Vagina (tissue), 2 donors: ENCODE measurements at regions not wholly inside any gene's neighbourhood (a gene's known extent, or its start where the extent isn't known, plus 50 kb on each side); places are given as distances from the start of the nearest gene placed in this dataset.
"Not testable (repeated sequence)": the region's sequence is repeated elsewhere in the genome, so short reads cannot be mapped to it uniquely, and the experiment has no call there.

Source experiments
- POLR2A ChIP-seq, 2 donors: fragments of 450-650 bp; IDR thresholded peaks; one replicate each; pipeline ENCODE4 v1.6.1; 2017; ENCODE audit warnings: antibody characterized with exemption in 2 of 2, mild to moderate bottlenecking in 2 of 2, moderate library complexity in 2 of 2
- POLR2AphosphoS5 ChIP-seq, 2 donors: sonication (generic); formaldehyde crosslinking; IDR thresholded peaks; one replicate each; pipeline ENCODE4 v1.9.0; 2017; ENCODE audit warnings: antibody characterized with exemption in 2 of 2, mild to moderate bottlenecking in 2 of 2, low read depth in 1 of 2; ENCODE audit not compliant: insufficient read depth in 1 of 2
- TF ChIP-seq, protein P1 (sequence below), 3 experiments: fragments of 450-650 bp in 2 of 3; fragments of 200-600 bp in 1 of 3; sonication (generic) in 1 of 3; IDR thresholded peaks; one replicate each; pipeline ENCODE4 v1.5.1; 2017 to 2019; ENCODE audit warnings: antibody characterized with exemption in 3 of 3, mild to moderate bottlenecking in 2 of 3, moderate library complexity in 2 of 3

GRCh38 chr14:30244348-30244747 lies 314.6 kb upstream of the G2E3 start:
- TF ChIP-seq, protein P1, sequence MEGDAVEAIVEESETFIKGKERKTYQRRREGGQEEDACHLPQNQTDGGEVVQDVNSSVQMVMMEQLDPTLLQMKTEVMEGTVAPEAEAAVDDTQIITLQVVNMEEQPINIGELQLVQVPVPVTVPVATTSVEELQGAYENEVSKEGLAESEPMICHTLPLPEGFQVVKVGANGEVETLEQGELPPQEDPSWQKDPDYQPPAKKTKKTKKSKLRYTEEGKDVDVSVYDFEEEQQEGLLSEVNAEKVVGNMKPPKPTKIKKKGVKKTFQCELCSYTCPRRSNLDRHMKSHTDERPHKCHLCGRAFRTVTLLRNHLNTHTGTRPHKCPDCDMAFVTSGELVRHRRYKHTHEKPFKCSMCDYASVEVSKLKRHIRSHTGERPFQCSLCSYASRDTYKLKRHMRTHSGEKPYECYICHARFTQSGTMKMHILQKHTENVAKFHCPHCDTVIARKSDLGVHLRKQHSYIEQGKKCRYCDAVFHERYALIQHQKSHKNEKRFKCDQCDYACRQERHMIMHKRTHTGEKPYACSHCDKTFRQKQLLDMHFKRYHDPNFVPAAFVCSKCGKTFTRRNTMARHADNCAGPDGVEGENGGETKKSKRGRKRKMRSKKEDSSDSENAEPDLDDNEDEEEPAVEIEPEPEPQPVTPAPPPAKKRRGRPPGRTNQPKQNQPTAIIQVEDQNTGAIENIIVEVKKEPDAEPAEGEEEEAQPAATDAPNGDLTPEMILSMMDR (IDR thresholded peaks at IDR 0.05): not testable (repeated sequence)
- TF ChIP-seq POLR2AphosphoS5 (IDR thresholded peaks at IDR 0.05; ENCODE audit: insufficient read depth in 1 of 2, low read depth in 1 of 2); POLR2A (IDR thresholded peaks at IDR 0.05): not testable (repeated sequence)
